ENCODE measurements at regions not wholly inside any gene's neighbourhood (a gene's known extent, or its start where the extent isn't known, plus 50 kb on each side); places are given as distances from the start of the nearest gene placed in this dataset.

- intact Hi-C loops (cut with DNase I): no loop called here
- 61 to 90% (median 72%) methylated on average over 4 of the region's 4 CpGs for WGBS, 4 donors
- H3K4me1 ChIP-seq (replicated peaks in 1 of 2): peaks cover 10 to 20% of the 10 kb centered on the region in 2 donors
- H3K9me3 ChIP-seq (replicated peaks in 1 of 3): no peaks in the 10 kb centered on the region
- H3K4me3 ChIP-seq: no peak overlapping the region
- no peaks in the 10 kb centered on the region for H3K27me3 ChIP-seq
- H3K36me3 ChIP-seq (replicated peaks in 1 of 2): no peaks in the 10 kb centered on the region
- H3K27ac ChIP-seq: peak overlapping the region in 2 of 5 donors; percentile 75
- no peak for DNase-seq
- TF ChIP-seq CTCF (IDR thresholded peaks at IDR 0.05) (no peak), POLR2A (IDR thresholded peaks at IDR 0.05) (no peak)
Measured at GRCh38 chr6:134374491-134375219, 56.7 kb upstream of the SGK1 start.

- no peaks in the 10 kb centered on the region for H3K36me3 ChIP-seq (replicated peaks in 1 of 2)
- peak overlapping the region; percentile 65 to 75 (median 75) for H3K27ac ChIP-seq
- no peaks in the 10 kb centered on the region for H3K9me3 ChIP-seq (replicated peaks in 1 of 3)
- no peak overlapping the region for H3K4me3 ChIP-seq
- H3K4me1 ChIP-seq (replicated peaks in 1 of 2): peaks cover 10 to 16% of the 10 kb centered on the region in 2 donors
- no peaks in the 10 kb centered on the region for H3K27me3 ChIP-seq
- no peak for DNase-seq
- 66 to 85% (median 73%) methylated on average over 5 of the region's 5 CpGs for WGBS, 4 donors
- intact Hi-C loops (cut with DNase I): no loop called here
- TF ChIP-seq CTCF (IDR thresholded peaks at IDR 0.05) (no peak), POLR2A (IDR thresholded peaks at IDR 0.05) (no peak)
Measured at GRCh38 chr6:134373993-134374392, 56.1 kb upstream of the SGK1 start.

- Histone ChIP-seq H3K4me1 (replicated peaks in 1 of 2) (peaks cover 10 to 16% of the 10 kb centered on the region in 2 donors), H3K27ac (peak overlapping the region; percentile 65 to 75 (median 75)), H3K36me3 (replicated peaks in 1 of 2) (no peaks in the 10 kb centered on the region), H3K9me3 (replicated peaks in 1 of 3) (no peaks in the 10 kb centered on the region), H3K27me3 (no peaks in the 10 kb centered on the region), H3K4me3 (no peak overlapping the region)
- peak; percentile 30 to 79 (median 68) for DNase-seq
- WGBS, 4 donors: 25 to 30% (median 29%) methylated on average over 5 of the region's 5 CpGs
- intact Hi-C loops (cut with DNase I): no loop called here
- TF ChIP-seq CTCF (IDR thresholded peaks at IDR 0.05) (no peak), POLR2A (IDR thresholded peaks at IDR 0.05) (no peak)
Measured at GRCh38 chr6:134373282-134373922, 55.5 kb upstream of the SGK1 start.

- TF ChIP-seq CTCF (IDR thresholded peaks at IDR 0.05) (no peak), POLR2A (IDR thresholded peaks at IDR 0.05) (no peak)
- no peaks in the 10 kb centered on the region for H3K27me3 ChIP-seq
- peak; percentile 56 to 86 (median 72) for DNase-seq
- H3K36me3 ChIP-seq (replicated peaks in 1 of 2): no peaks in the 10 kb centered on the region
- peaks cover 10 to 16% of the 10 kb centered on the region in 2 donors for H3K4me1 ChIP-seq (replicated peaks in 1 of 2)
- 44 to 65% (median 58%) methylated on average over 4 of the region's 4 CpGs for WGBS, 4 donors
- H3K4me3 ChIP-seq: no peak overlapping the region
- intact Hi-C loops (cut with DNase I): no loop called here
- H3K9me3 ChIP-seq (replicated peaks in 1 of 3): no peaks in the 10 kb centered on the region
- peak overlapping the region; percentile 65 to 75 (median 75) for H3K27ac ChIP-seq
Measured at GRCh38 chr6:134372603-134373281, 54.8 kb upstream of the SGK1 start.

Data from adrenal gland (tissue), 9 donors.